HepG2 (cell line): ENCODE measurements at regions not wholly inside any gene's neighbourhood (a gene's known extent, or its start where the extent isn't known, plus 50 kb on each side); places are given as distances from the start of the nearest gene placed in this dataset.

Experiments
- ARID3A ChIP-seq: IDR thresholded peaks from 2 replicates; pipeline ENCODE4 v1.6.1; 2012; ENCODE audit warnings: low read depth, low read length, improper control_type of control experiment
- ATF1 ChIP-seq: IDR thresholded peaks from 2 replicates; pipeline ENCODE4 v1.6.1; 2016; ENCODE audit warnings: mild to moderate bottlenecking, control low read depth
- ATRX ChIP-seq: sonication (generic); formaldehyde crosslinking; IDR thresholded peaks from 2 replicates; pipeline ENCODE4 v1.4.0; 2020; ENCODE audit warnings: missing genetic modification reagents, borderline replicate concordance
- CBX1 ChIP-seq: IDR thresholded peaks from one replicate; pipeline ENCODE4 v1.6.1; 2016; ENCODE audit warnings: antibody characterized with exemption, low read depth
- CREB3 ChIP-seq: sonication (generic); formaldehyde crosslinking; IDR thresholded peaks from 2 replicates; pipeline ENCODE4 v1.5.0; 2020; ENCODE audit warnings: missing genetic modification reagents
- CREM ChIP-seq, 2 experiments: sonication (generic) in 1 of 2; formaldehyde crosslinking in 1 of 2; IDR thresholded peaks; 2 replicates each; pipeline versions ENCODE4 v1.4.0 to v1.6.1; 2016 to 2020; ENCODE audit warnings: antibody characterized with exemption in 1 of 2, mild to moderate bottlenecking in 1 of 2, missing genetic modification reagents in 1 of 2
- E2F5 ChIP-seq: sonication (generic); formaldehyde crosslinking; conservative IDR thresholded peaks from 2 replicates; pipeline ENCODE4 v1.4.0; 2020; ENCODE audit warnings: missing genetic modification reagents
- FOXA1 ChIP-seq, 2 experiments: fragments of 450-650 bp in 1 of 2; sonication (generic) in 1 of 2; formaldehyde crosslinking in 1 of 2; IDR thresholded peaks; 2 replicates each; pipeline versions ENCODE4 v1.4.0 to v1.6.1; 2016 to 2020; ENCODE audit warnings: missing genetic modification reagents in 1 of 2
- KLF11 ChIP-seq: IDR thresholded peaks from 2 replicates; pipeline ENCODE4 v1.6.1; 2016; ENCODE audit warnings: missing compliant biosample characterization
- NR1H2 ChIP-seq: sonication (generic); formaldehyde crosslinking; IDR thresholded peaks from 2 replicates; pipeline ENCODE4 v1.8.1; 2022; ENCODE audit warnings: low read depth, missing genetic modification reagents, borderline replicate concordance
- NR2F6 ChIP-seq, 2 experiments: IDR thresholded peaks; 2 replicates each; pipeline ENCODE4 v1.6.1; 2016; ENCODE audit warnings: antibody characterized with exemption in 1 of 2, mild to moderate bottlenecking in 1 of 2
- NRL ChIP-seq: sonication (generic); formaldehyde crosslinking; IDR thresholded peaks from 2 replicates; pipeline ENCODE4 v1.5.0; 2020; ENCODE audit warnings: missing genetic modification reagents, mild to moderate bottlenecking, moderate library complexity, borderline replicate concordance
- YY1 ChIP-seq: IDR thresholded peaks from 2 replicates; pipeline ENCODE4 v1.6.1; 2011; ENCODE audit warnings: low read length, low read depth, moderate library complexity, mild to moderate bottlenecking; ENCODE audit not compliant: insufficient read depth, insufficient replicate concordance
- ZBTB14 ChIP-seq: sonication (generic); formaldehyde crosslinking; IDR thresholded peaks from 2 replicates; pipeline ENCODE4 v1.4.0; 2020; ENCODE audit warnings: missing genetic modification reagents
- ZBTB21 ChIP-seq: sonication (generic); formaldehyde crosslinking; IDR thresholded peaks from 2 replicates; pipeline ENCODE4 v1.4.0; 2020; ENCODE audit warnings: missing genetic modification reagents
- ZNF142 ChIP-seq: sonication (generic); formaldehyde crosslinking; IDR thresholded peaks from 2 replicates; pipeline ENCODE4 v1.4.0; 2020; ENCODE audit warnings: missing genetic modification reagents
- ZNF770 ChIP-seq: sonication (generic); formaldehyde crosslinking; IDR thresholded peaks from 2 replicates; pipeline ENCODE4 v1.5.0; 2020; ENCODE audit warnings: mild to moderate bottlenecking, missing genetic modification reagents

GRCh38 chr4:124096290-124096689, 616.2 kb downstream of the ANKRD50 start (continued):
- TF ChIP-seq NRL (CRISPR knock-in tag) (no peak), ZBTB14 (CRISPR knock-in tag) (no peak), NR1H2 (no peak), ATF1 (CRISPR knock-in tag) (no peak), ZBTB21 (CRISPR knock-in tag) (no peak), ZNF770 (no peak), YY1 (no peak), ZNF142 (no peak), ATRX (CRISPR knock-in tag) (no peak), KLF11 (CRISPR knock-in tag) (no peak), ARID3A (no peak), FOXA1 (IDR thresholded peaks at IDR 0.05) (no peak), FOXA1 (CRISPR knock-in tag; IDR thresholded peaks at IDR 0.05) (peak; percentile 36; the same call in 1 of the 2 replicates), CBX1 (no peak), NR2F6 (IDR thresholded peaks at IDR 0.05) (no peak), NR2F6 (CRISPR knock-in tag; IDR thresholded peaks at IDR 0.05) (0 out of 2 replicates have a peak, but pooled peaks have one; percentile 27), CREM (IDR thresholded peaks at IDR 0.05) (peak; percentile 56; the same call in 1 of the 2 replicates), CREM (CRISPR knock-in tag; IDR thresholded peaks at IDR 0.05) (no peak), CREB3 (CRISPR knock-in tag) (no peak), E2F5 (CRISPR knock-in tag) (no peak)
